GM23338 (cell line): ENCODE measurements at regions not wholly inside any gene's neighbourhood (a gene's known extent, or its start where the extent isn't known, plus 50 kb on each side); places are given as distances from the start of the nearest gene placed in this dataset.

Experiments
- ATAC-seq: fragments of 200-7000 bp; cut with Tn5 transposase; 3 replicates; pipeline ENCODE4 v1.9.1; 2020
- DNase-seq: peaks from one replicate; pipeline ENCODE4 v3.0.0-alpha.2; 2015; ENCODE audit warnings: low spot score
- H2AFZ ChIP-seq: fragments of 200-600 bp; sonication (generic); 2 replicates; pipeline ENCODE4 v1.8.0; 2016; ENCODE audit warnings: antibody characterized with exemption, mild to moderate bottlenecking, moderate library complexity
- H3F3A ChIP-seq: fragments of 200-600 bp; sonication (generic); replicated peaks from 2 replicates; pipeline ENCODE4 v1.8.0; 2017; ENCODE audit warnings: antibody characterized with exemption, mixed run types, low read depth
- H3K27ac ChIP-seq: fragments of 200-600 bp; sonication (generic); 2 replicates; pipeline ENCODE4 v1.6.1; 2016; ENCODE audit warnings: low read depth
- H3K27me3 ChIP-seq: fragments of 200-600 bp; sonication (generic); 2 replicates; pipeline ENCODE4 v1.8.0; 2016; ENCODE audit warnings: mild to moderate bottlenecking, mixed run types, moderate library complexity; ENCODE audit not compliant: insufficient read depth
- H3K36me3 ChIP-seq: fragments of 200-600 bp; sonication (generic); 2 replicates; pipeline ENCODE4 v1.8.0; 2016; ENCODE audit warnings: mild to moderate bottlenecking; ENCODE audit not compliant: insufficient read depth
- H3K4me1 ChIP-seq: fragments of 200-600 bp; sonication (generic); 2 replicates; pipeline ENCODE4 v1.8.0; 2016; ENCODE audit warnings: mild to moderate bottlenecking, moderate library complexity; ENCODE audit not compliant: insufficient read depth
- H3K4me2 ChIP-seq: fragments of 200-600 bp; sonication (generic); 2 replicates; pipeline ENCODE4 v1.7.1; 2017; ENCODE audit warnings: mixed run types
- H3K4me3 ChIP-seq: fragments of 200-600 bp; sonication (generic); 2 replicates; pipeline ENCODE4 v1.6.1; 2016; ENCODE audit warnings: mixed run types
- H3K79me2 ChIP-seq: fragments of 200-600 bp; sonication (generic); replicated peaks from 2 replicates; pipeline ENCODE4 v1.8.0; 2017; ENCODE audit warnings: mild to moderate bottlenecking; ENCODE audit not compliant: insufficient read depth
- H3K9me2 ChIP-seq: fragments of 200-600 bp; sonication (generic); 2 replicates; pipeline ENCODE4 v1.8.0; 2017; ENCODE audit not compliant: insufficient read depth
- H4K20me1 ChIP-seq: fragments of 200-600 bp; sonication (generic); replicated peaks from 2 replicates; pipeline ENCODE4 v1.8.0; 2017; ENCODE audit warnings: mild to moderate bottlenecking; ENCODE audit not compliant: insufficient read depth
- H3K27ac Mint-ChIP-seq: 2 replicates; pipeline ENCODE4 v1.8.0; 2020; ENCODE audit warnings: inconsistent platforms, mild to moderate bottlenecking, moderate library complexity, mixed read lengths
- H3K27me3 Mint-ChIP-seq: 3 replicates; pipeline ENCODE4 v1.8.0; 2022; ENCODE audit warnings: low read depth, mild to moderate bottlenecking, moderate library complexity, mixed read lengths, inconsistent platforms; ENCODE audit not compliant: insufficient read depth, poor library complexity
- H3K36me3 Mint-ChIP-seq: 3 replicates; pipeline ENCODE4 v1.8.0; 2021; ENCODE audit warnings: low read depth, mild to moderate bottlenecking, inconsistent platforms, moderate library complexity, mixed read lengths
- H3K4me1 Mint-ChIP-seq: 3 replicates; pipeline ENCODE4 v1.8.0; 2020; ENCODE audit warnings: mild to moderate bottlenecking, inconsistent platforms, mixed read lengths
- H3K4me3 Mint-ChIP-seq: 3 replicates; pipeline ENCODE4 v1.8.0; 2021; ENCODE audit warnings: moderate library complexity, mild to moderate bottlenecking, inconsistent platforms, mixed read lengths
- H3K9me3 Mint-ChIP-seq: 3 replicates; pipeline ENCODE4 v1.8.0; 2020; ENCODE audit warnings: moderate library complexity, mild to moderate bottlenecking, inconsistent platforms, mixed read lengths
- CREB1 ChIP-seq: fragments of 250-450 bp; sonication (Bioruptor Pico); IDR thresholded peaks from 2 replicates; pipeline ENCODE4 v1.5.0; 2020; ENCODE audit warnings: low read depth, mild to moderate bottlenecking, moderate library complexity
- CTCF ChIP-seq, 2 experiments: fragments of 200-600 bp in 1 of 2; sonication (generic) in 1 of 2; conservative IDR thresholded peaks; 2 replicates each; pipeline versions ENCODE4 v1.5.1 to v1.6.1; 2016 to 2017; ENCODE audit warnings: antibody characterized with exemption in 2 of 2, low read depth in 2 of 2, mild to moderate bottlenecking in 2 of 2, moderate library complexity in 1 of 2
- EZH2 ChIP-seq: fragments of 200-600 bp; sonication (generic); IDR thresholded peaks from one replicate; pipeline ENCODE4 v1.8.0; 2017; ENCODE audit warnings: antibody characterized with exemption, mild to moderate bottlenecking, low read depth; ENCODE audit not compliant: unreplicated experiment
- EZH2phosphoT487 ChIP-seq: fragments of 200-600 bp; sonication (generic); IDR thresholded peaks from one replicate; pipeline ENCODE4 v1.8.1; 2018; ENCODE audit warnings: antibody characterized with exemption; ENCODE audit not compliant: unreplicated experiment
- JUNB ChIP-seq: IDR thresholded peaks from one replicate; pipeline ENCODE4 v1.6.1; 2016; ENCODE audit warnings: antibody characterized with exemption; ENCODE audit not compliant: unreplicated experiment
- NANOG ChIP-seq: IDR thresholded peaks from 2 replicates; pipeline ENCODE4 v1.6.1; 2016; ENCODE audit warnings: antibody characterized with exemption, borderline replicate concordance
- POLR2AphosphoS5 ChIP-seq: IDR thresholded peaks from 2 replicates; pipeline ENCODE4 v1.6.1; 2016; ENCODE audit warnings: antibody characterized with exemption, low read depth
- STAT1 ChIP-seq: IDR thresholded peaks from one replicate; pipeline ENCODE4 v1.6.1; 2016; ENCODE audit warnings: antibody characterized with exemption; ENCODE audit not compliant: unreplicated experiment
- ZNF114 ChIP-seq: fragments of 250-450 bp; sonication (Bioruptor Pico); IDR thresholded peaks from 2 replicates; pipeline ENCODE4 v1.5.0; 2020; ENCODE audit warnings: mild to moderate bottlenecking, moderate library complexity
- ZNF331 ChIP-seq: fragments of 250-450 bp; sonication (Bioruptor Pico); IDR thresholded peaks from 2 replicates; pipeline ENCODE4 v1.5.0; 2020; ENCODE audit warnings: low read depth, mild to moderate bottlenecking, moderate library complexity
- ZNF462 ChIP-seq: fragments of 250-450 bp; sonication (Bioruptor Pico); IDR thresholded peaks from 2 replicates; pipeline ENCODE4 v1.5.0; 2020; ENCODE audit warnings: mild to moderate bottlenecking, moderate library complexity

- Histone ChIP-seq H3K9me2 (no peaks in the 10 kb centered on the region), H3K4me1 (no peaks in the 10 kb centered on the region), H3K4me3 (no peak overlapping the region), H4K20me1 (no peaks in the 10 kb centered on the region), H3K36me3 (no peaks in the 10 kb centered on the region), H3K79me2 (no peaks in the 10 kb centered on the region), H3K27me3 (no peaks in the 10 kb centered on the region), H3K27ac (no peak overlapping the region), H2AFZ (no peak overlapping the region), H3F3A (no peaks in the 10 kb centered on the region), H3K4me2 (no peak overlapping the region)
- TF ChIP-seq CTCF (conservative IDR thresholded peaks at IDR 0.05; ENCODE audit: low read depth in 2 of 2) = no peak
- Mint-ChIP-seq H3K27me3 (no peaks in the 10 kb centered on the region), H3K4me3 (no peak overlapping the region), H3K27ac (no peak overlapping the region), H3K4me1 (no peaks in the 10 kb centered on the region), H3K9me3 (no peaks in the 10 kb centered on the region), H3K36me3 (no peaks in the 10 kb centered on the region)
- ATAC-seq = no peak
- no peak for DNase-seq
Observed at GRCh38 chr5:164094291-164094690, 588.9 kb downstream of the MAT2B start.

- no peaks in the 10 kb centered on the region for H3K36me3 ChIP-seq
- no peak overlapping the region for H3K4me3 ChIP-seq
- DNase-seq (no peak), ATAC-seq (no peak)
- H3F3A ChIP-seq = no peaks in the 10 kb centered on the region
- no peak overlapping the region for H2AFZ ChIP-seq
- Mint-ChIP-seq H3K4me1 (peaks cover 5% of the 10 kb centered on the region), H3K36me3 (no peaks in the 10 kb centered on the region), H3K4me3 (no peak overlapping the region), H3K27ac (no peak overlapping the region; the same call in 1 of the 2 replicates), H3K27me3 (no peaks in the 10 kb centered on the region), H3K9me3 (no peaks in the 10 kb centered on the region)
- no peak overlapping the region for H3K27ac ChIP-seq
- H3K4me1 ChIP-seq = peaks cover 12% of the 10 kb centered on the region; the same call in 1 of the 2 replicates
- H3K4me2 ChIP-seq = no peak overlapping the region
- no peaks in the 10 kb centered on the region; the same call in 1 of the 2 replicates for H3K9me2 ChIP-seq
- no peaks in the 10 kb centered on the region for H3K27me3 ChIP-seq
- H3K79me2 ChIP-seq = no peaks in the 10 kb centered on the region
- H4K20me1 ChIP-seq = no peaks in the 10 kb centered on the region
- no peak for TF ChIP-seq ZNF331
- no peak for TF ChIP-seq STAT1
- TF ChIP-seq POLR2AphosphoS5 = no peak
- no peak for TF ChIP-seq NANOG
- no peak for TF ChIP-seq JUNB
- TF ChIP-seq ZNF462 (CRISPR knock-in tag) = no peak
- TF ChIP-seq EZH2phosphoT487 = no peak
- no peak for TF ChIP-seq EZH2
- TF ChIP-seq CREB1 (CRISPR knock-in tag) = no peak
- no peak for TF ChIP-seq CTCF (conservative IDR thresholded peaks at IDR 0.05; ENCODE audit: low read depth in 2 of 2)
- no peak for TF ChIP-seq ZNF114 (CRISPR knock-in tag)
Observed at GRCh38 chr5:164097749-164098148, 592.3 kb downstream of the MAT2B start.
